ENCODE measurements at regions not wholly inside any gene's neighbourhood (a gene's known extent, or its start where the extent isn't known, plus 50 kb on each side); places are given as distances from the start of the nearest gene placed in this dataset.

DNA sequence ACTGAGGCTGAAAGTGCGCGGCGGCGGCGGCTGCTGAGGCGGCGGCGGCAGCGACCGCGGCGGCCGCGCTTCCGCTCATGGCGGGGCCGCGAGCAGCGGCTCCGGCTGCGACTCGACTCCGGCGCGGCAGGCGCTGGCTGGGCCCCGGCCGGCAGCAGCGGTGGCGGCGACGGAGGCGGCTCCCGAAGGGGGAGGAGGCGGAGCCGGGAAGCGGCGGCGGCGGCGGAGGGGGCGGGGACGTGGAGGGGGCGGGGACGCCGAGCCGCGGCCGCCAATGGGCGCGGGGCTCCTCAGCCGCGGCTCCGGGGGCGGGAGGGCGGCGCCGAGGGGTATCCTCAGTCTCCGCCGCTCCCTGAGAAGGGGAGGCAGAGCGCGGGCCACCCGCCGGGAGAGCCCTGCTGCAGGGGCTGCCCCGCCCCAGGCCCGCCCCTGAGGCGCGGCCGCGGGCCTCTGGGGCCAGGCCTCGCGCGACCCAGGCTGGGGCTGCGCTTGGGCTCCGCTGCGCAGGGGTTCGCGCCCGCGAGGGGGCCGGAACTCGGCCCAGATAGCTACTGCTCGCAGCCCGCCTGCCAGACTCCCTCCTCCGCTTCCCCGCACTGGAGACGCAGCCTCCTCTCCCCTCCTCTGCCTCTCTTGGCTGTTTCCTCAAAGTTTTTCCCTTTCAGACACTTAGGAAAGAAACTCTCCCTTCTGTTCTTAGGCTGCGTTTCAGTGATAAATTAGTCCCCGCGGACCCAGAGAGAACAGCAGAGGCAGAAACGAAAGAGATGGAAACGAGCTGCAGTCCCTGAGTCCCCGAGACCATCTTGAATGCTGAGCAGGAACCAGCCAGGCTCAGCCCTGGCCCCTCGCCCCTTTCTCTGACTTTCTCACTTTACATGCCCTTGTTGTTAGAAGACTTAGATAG lies 85.0 kb upstream of the MELK start:
- H3K9me3 ChIP-seq = no peaks in the 10 kb centered on the region
- TF ChIP-seq, protein P1, sequence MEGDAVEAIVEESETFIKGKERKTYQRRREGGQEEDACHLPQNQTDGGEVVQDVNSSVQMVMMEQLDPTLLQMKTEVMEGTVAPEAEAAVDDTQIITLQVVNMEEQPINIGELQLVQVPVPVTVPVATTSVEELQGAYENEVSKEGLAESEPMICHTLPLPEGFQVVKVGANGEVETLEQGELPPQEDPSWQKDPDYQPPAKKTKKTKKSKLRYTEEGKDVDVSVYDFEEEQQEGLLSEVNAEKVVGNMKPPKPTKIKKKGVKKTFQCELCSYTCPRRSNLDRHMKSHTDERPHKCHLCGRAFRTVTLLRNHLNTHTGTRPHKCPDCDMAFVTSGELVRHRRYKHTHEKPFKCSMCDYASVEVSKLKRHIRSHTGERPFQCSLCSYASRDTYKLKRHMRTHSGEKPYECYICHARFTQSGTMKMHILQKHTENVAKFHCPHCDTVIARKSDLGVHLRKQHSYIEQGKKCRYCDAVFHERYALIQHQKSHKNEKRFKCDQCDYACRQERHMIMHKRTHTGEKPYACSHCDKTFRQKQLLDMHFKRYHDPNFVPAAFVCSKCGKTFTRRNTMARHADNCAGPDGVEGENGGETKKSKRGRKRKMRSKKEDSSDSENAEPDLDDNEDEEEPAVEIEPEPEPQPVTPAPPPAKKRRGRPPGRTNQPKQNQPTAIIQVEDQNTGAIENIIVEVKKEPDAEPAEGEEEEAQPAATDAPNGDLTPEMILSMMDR (IDR thresholded peaks at IDR 0.05) = peak; percentile 3
- 0 to 1% (median 0%) methylated on average over 36 to 92 of the region's 94 CpGs for WGBS, 3 donors
- peaks cover 24% of the 10 kb centered on the region for H3K4me1 ChIP-seq
- H3K27me3 ChIP-seq (ENCODE audit: insufficient read depth in 3 of 3, low read length in 2 of 3) = no peaks in the 10 kb centered on the region
- no peaks in the 10 kb centered on the region for H3K36me3 ChIP-seq (ENCODE audit: insufficient read depth in 1 of 2, low read depth in 1 of 2)
- intact Hi-C loops (cut with DNase I) = loop anchor here in 1 of 2 donors (5.0 kb wide), 2 partner anchors 80 kb away; no protein-coding TSS in a partner anchor
- peak overlapping the region; percentile 86 for H3K27ac ChIP-seq
- ATAC-seq = peak; percentile 96 to 98 (median 98)
- H3K4me3 ChIP-seq = peak overlapping the region; percentile 99
- peak; percentile 94 to 95 for DNase-seq

DNA sequence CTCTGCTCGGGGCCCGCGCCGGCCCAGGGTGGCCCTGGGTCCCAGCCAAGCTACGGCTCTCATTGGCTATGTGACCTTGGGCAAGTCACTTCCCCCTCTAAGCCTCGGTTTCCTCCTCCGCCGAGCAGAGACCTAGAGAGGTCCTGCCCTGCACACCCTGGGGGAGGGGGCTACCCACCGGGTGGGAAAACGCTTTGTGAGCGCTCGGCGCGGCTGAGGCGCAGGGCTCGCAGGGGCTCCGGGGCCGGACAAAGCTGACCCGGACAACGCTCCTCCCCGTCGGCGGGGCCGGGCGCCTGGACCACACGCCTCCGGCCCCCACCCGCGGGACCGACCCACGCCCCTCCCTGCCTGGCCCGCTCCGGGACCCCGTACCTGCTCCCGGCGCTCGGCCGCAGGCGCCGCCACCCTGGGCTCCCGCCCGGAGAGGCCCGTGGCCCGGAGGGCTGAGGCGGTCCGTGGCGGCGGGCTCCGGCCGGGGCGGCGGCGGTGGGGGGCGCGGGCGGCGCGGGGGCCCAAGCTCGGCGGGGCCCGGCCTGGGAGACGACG lies 85.7 kb upstream of the MELK start:
- WGBS, 3 donors = 0 to 1% (median 1%) methylated on average over 24 to 63 of the region's 63 CpGs

DNA sequence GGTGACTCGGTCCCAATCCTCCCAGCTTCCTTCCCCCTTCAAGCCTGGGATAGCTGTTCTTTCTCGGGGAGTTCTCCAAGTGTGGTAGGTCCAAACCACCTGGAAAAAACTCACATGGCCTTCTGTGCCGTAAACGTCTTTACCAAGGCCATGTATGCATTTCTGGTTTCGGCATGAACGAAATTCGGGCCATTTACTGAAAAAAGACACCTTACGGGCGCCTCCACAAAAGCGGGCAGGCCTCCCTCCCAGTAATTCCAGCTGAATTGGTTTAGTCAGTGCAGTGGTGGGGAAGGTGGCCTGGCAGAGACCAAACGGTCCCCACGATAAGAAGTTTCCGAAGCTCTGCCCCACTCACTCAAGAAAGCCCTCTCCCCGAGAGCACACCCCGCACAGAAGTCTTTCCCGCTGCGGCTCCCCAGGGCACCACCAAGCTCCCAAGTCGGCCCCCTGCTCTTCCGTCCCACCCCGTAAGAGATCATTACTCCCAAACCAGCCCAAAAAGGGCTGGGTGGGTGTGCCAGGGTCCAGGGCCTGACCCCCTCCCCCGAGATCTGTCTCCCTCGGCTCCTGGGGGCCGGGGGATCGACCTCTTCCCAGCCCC lies 86.3 kb upstream of the MELK start:
- ATAC-seq (peak in 1 of 4 donors; percentile 26), DNase-seq (no peak)
- TF ChIP-seq, protein P1 (IDR thresholded peaks at IDR 0.05) = no peak
- Histone ChIP-seq H3K27me3 (ENCODE audit: insufficient read depth in 3 of 3, low read length in 2 of 3) (no peaks in the 10 kb centered on the region), H3K9me3 (no peaks in the 10 kb centered on the region), H3K27ac (peak overlapping the region; percentile 86), H3K4me3 (peak overlapping the region; percentile 99), H3K4me1 (peaks cover 24% of the 10 kb centered on the region), H3K36me3 (ENCODE audit: insufficient read depth in 1 of 2, low read depth in 1 of 2) (no peaks in the 10 kb centered on the region)
- intact Hi-C loops (cut with DNase I) = loop anchor here in 1 of 2 donors (5.0 kb wide), 2 partner anchors 79 to 81 kb away; no protein-coding TSS in a partner anchor
- 3 to 4% (median 4%) methylated on average over 24 of the region's 24 CpGs for WGBS, 3 donors

More for the DNA sequence above, 85.7 kb upstream of the MELK start:
- Histone ChIP-seq H3K27me3 (ENCODE audit: insufficient read depth in 3 of 3, low read length in 2 of 3) (no peaks in the 10 kb centered on the region), H3K4me1 (peaks cover 24% of the 10 kb centered on the region), H3K27ac (peak overlapping the region; percentile 86), H3K36me3 (ENCODE audit: insufficient read depth in 1 of 2, low read depth in 1 of 2) (no peaks in the 10 kb centered on the region), H3K4me3 (peak overlapping the region; percentile 99), H3K9me3 (no peaks in the 10 kb centered on the region)
- ATAC-seq (peak; percentile 18 to 54 (median 28)), DNase-seq (peak; percentile 61 to 78)
- TF ChIP-seq, protein P1 (IDR thresholded peaks at IDR 0.05) = no peak
- intact Hi-C loops (cut with DNase I) = loop anchor here in 1 of 2 donors (5.0 kb wide), 2 partner anchors 80 kb away; no protein-coding TSS in a partner anchor

DNA sequence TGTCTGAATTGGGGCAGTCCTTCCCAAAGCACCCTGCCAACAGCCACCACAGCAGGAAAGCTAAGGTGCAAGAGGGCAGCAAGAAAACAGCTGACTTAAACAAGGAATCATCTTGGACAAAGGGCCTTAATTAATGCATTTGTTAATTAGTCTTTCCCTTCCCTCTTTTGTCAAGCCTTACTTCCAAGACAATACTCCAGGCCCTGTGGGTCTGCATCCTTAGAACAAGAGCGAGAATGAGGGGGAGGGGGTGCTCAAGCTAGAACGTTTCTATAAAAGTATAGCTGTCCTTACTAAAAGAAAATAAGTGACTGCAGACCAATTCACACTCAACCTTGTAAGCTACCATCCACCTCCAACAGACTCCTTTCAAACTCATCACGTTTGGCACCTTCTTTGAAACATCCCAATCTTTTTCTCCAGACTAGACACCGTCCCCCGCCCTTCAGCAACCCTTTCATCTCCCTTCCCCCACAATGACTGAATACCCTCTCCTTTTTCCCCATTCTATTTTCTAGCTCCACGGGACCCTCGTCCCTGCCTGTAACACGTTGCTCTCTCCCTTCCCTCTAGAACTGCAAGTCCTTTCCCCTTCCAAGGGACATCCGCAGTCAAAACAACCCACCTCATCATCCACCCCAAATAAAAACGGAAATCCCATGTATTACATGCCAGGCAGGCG lies 85.7 kb upstream of the RNF38 start:
- no peaks in the 10 kb centered on the region for H3K27me3 ChIP-seq (ENCODE audit: insufficient read depth in 3 of 3, low read length in 2 of 3)
- peaks cover 24% of the 10 kb centered on the region for H3K4me1 ChIP-seq
- H3K36me3 ChIP-seq (ENCODE audit: insufficient read depth in 1 of 2, low read depth in 1 of 2) = no peaks in the 10 kb centered on the region
- ATAC-seq (no peak), DNase-seq (no peak)
- TF ChIP-seq, protein P1 (IDR thresholded peaks at IDR 0.05) = no peak
- H3K9me3 ChIP-seq = no peaks in the 10 kb centered on the region
- H3K27ac ChIP-seq = peak overlapping the region; percentile 86
- peak overlapping the region; percentile 99 for H3K4me3 ChIP-seq
- intact Hi-C loops (cut with DNase I) = loop anchor here in 1 of 2 donors (5.0 kb wide), 2 partner anchors 78 to 82 kb away; no protein-coding TSS in a partner anchor
- 15 to 26% (median 18%) methylated on average over 11 of the region's 11 CpGs for WGBS, 3 donors
